Cardiac fibroblast (primary cell): ENCODE measurements at regions not wholly inside any gene's neighbourhood (a gene's known extent, or its start where the extent isn't known, plus 50 kb on each side); places are given as distances from the start of the nearest gene placed in this dataset.

Experiments
- DNase-seq, 2 donors: peaks; one replicate each; pipeline versions ENCODE4 v3.0.0 to v3.0.0-alpha.2; 2010; ENCODE audit warnings: low read depth in 2 of 2
- H3K4me3 ChIP-seq, 2 donors: replicated peaks in 1 of 2; 1 replicate in 1 of 2; 2 replicates in 1 of 2; pipeline ENCODE4 v1.5.1; 2011; ENCODE audit warnings: low read depth in 2 of 2, low read length in 2 of 2, mild to moderate bottlenecking in 2 of 2, moderate library complexity in 1 of 2
- CTCF ChIP-seq: IDR thresholded peaks from one replicate; pipeline ENCODE4 v1.5.1; 2011; ENCODE audit warnings: low read depth, mild to moderate bottlenecking, low read length, inconsistent platforms

DNA sequence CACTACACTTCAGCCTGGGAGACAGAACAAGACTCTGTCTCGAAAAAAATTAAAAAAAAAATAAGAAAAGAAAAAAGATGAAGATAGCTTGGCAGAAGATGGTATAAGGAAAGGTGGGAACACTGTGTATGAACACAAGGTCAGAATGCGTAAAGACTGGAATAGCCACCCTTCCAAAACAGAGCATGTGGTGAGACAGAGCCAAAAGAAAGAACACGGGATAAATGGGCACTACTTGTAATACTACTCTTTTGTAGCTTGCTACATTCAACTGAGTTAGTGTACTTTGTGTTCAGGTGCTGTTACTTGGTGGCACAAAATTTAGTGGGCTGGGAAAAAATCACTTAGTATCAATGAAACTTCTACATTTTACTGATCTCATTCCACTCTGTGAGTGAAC, 628.6 kb upstream of the KIRREL3 start:
- no peak overlapping the region for H3K4me3 ChIP-seq
- TF ChIP-seq CTCF, result no peak
- no peak for DNase-seq

GRCh38 chr11:127628458-127628785, 627.9 kb upstream of the KIRREL3 start:
- DNase-seq, result no peak
- no peak overlapping the region for H3K4me3 ChIP-seq
- no peak for TF ChIP-seq CTCF

DNA sequence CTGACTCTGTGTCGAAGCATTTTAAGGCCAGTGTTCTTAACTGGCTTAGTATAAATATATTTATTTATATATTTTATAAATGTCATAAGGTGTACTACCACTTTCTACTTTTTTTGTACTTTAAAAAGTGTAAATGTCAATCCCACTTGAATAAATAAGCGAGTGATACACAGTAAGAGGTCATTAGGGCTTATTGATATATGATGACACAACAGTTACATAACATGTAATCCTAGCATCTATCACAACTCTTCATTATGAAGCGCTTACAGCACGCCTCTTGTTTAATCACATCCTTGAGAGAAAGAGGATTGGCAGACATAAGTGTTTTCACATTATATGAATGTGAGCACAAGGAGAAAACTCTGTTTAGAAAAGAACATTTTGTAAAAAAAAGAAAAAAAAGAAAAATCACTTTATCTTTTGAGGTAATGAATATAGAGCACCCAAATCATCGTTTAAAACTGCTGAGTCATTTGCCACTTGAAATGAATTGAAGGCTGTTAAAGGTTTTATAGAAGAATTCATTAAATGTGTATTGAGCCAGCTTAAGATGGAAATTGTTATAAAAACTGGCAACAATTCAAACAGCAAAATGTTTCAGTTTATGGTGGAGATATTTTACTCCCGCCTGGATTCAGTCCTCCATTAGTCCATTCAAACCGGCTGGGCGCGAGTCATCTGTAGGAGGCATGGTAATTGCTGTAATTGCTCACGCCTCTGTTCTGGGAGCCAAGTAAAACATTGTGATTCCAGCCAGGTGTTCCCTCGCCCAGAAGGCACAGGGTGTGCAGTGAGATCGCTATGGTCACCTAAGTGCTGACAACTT, 627.3 kb upstream of the KIRREL3 start:
- TF ChIP-seq CTCF, result no peak
- DNase-seq, result peak in 1 of 2 donors; percentile 9

DNA sequence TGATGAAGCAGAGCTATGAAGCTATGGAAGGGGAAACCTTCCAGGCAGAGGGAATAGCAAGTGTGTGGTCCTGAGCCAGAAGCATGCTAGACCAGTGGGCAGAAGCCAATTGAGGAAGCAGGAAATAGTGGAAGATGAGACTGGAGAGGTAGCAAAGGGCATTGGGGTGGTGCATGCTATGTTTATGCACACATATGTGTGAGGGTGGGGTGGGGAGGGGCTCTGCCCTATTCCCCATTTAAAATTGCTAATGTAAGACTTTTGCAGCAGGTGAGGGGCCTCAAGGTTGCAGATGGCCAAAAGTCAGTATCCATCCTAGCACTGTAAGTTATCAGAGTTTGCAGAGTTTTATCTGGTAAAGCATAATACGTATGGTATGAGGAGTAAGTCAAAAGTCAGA, 626.6 kb upstream of the KIRREL3 start:
- no peak overlapping the region for H3K4me3 ChIP-seq
- no peak for TF ChIP-seq CTCF
- DNase-seq, result no peak

More for the DNA sequence above, 627.3 kb upstream of the KIRREL3 start:
- no peak overlapping the region for H3K4me3 ChIP-seq

GRCh38 chr11:127625402-127625801, 624.8 kb upstream of the KIRREL3 start:
- DNase-seq, result no peak
- no peak for TF ChIP-seq CTCF
- H3K4me3 ChIP-seq, result no peak overlapping the region

DNA sequence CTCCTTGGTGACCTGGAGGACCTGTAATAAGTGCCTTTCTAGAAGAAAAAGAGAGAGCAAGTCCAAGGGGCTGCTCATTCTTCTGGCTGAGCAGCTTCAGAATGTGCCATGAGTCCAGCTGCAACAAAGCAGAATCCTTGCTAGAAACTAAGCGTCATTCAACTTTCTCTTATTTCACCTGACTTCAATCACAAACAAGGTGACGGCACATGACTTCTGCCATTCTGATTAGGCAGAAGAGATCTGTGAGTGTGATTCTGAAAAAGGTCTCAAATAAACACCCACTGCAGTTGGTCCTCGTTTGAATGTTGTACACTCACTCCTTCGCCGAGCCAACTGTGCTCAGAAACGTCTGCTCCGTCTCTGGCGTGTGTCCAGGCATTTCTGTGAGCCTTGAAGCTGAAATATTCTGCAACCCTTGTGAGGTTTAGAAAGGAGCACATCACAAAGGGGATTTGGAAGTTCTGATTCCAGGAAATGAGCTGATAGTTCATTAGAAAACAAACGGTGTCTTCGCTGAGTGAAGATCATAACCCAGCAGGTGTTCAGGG, 623.8 kb upstream of the KIRREL3 start:
- H3K4me3 ChIP-seq, result no peak overlapping the region
- peak in 1 of 2 donors; percentile 32 for DNase-seq
- no peak for TF ChIP-seq CTCF

- TF ChIP-seq CTCF, result no peak
- DNase-seq, result no peak
Observed at GRCh38 chr11:127622686-127623085, 622.1 kb upstream of the KIRREL3 start.

More at GRCh38 chr11:127622686-127623085, 622.1 kb upstream of the KIRREL3 start:
- H3K4me3 ChIP-seq, result no peak overlapping the region
